Effector memory CD8-positive, alpha-beta T cell (primary cell): ENCODE measurements at regions not wholly inside any gene's neighbourhood (a gene's known extent, or its start where the extent isn't known, plus 50 kb on each side); places are given as distances from the start of the nearest gene placed in this dataset.

Experiments
- ATAC-seq: fragments of 150-1000 bp; cut with Tn5 transposase; replicated peaks from 2 replicates; pipeline ENCODE4 v1.10.0; 2021; ENCODE audit warnings: mild to moderate bottlenecking, moderate library complexity
- DNase-seq, 3 experiments: peaks; one replicate each; pipeline ENCODE4 v3.0.0; 2021
- H3K27ac Mint-ChIP-seq, 2 donors: one replicate each; pipeline ENCODE4 v1.8.0; 2022; ENCODE audit warnings: mild to moderate bottlenecking in 2 of 2, mixed read lengths in 2 of 2, moderate library complexity in 2 of 2
- H3K27me3 Mint-ChIP-seq, 2 donors: one replicate each; pipeline ENCODE4 v1.8.0; 2022; ENCODE audit warnings: mixed read lengths in 2 of 2
- H3K36me3 Mint-ChIP-seq: one replicate; pipeline ENCODE4 v1.8.0; 2022; ENCODE audit warnings: mild to moderate bottlenecking, moderate library complexity, mixed read lengths; ENCODE audit not compliant: insufficient read depth
- H3K4me1 Mint-ChIP-seq, 2 donors: one replicate each; pipeline ENCODE4 v1.8.0; 2022; ENCODE audit warnings: low read depth in 2 of 2, mixed read lengths in 2 of 2
- H3K4me3 Mint-ChIP-seq, 2 donors: one replicate each; pipeline ENCODE4 v1.8.0; 2022; ENCODE audit warnings: mild to moderate bottlenecking in 2 of 2, mixed read lengths in 2 of 2, moderate library complexity in 2 of 2
- H3K9me3 Mint-ChIP-seq, 2 donors: one replicate each; pipeline ENCODE4 v1.8.0; 2022; ENCODE audit warnings: mixed read lengths in 2 of 2

GRCh38 chr1:244224487-244225430 is 173.7 kb downstream of the ZBTB18 start:
- no peak overlapping the region for H3K4me3 Mint-ChIP-seq
- no peak for DNase-seq
- H3K36me3 Mint-ChIP-seq = no peaks in the 10 kb centered on the region
- H3K4me1 Mint-ChIP-seq = no peaks in the 10 kb centered on the region
- H3K27me3 Mint-ChIP-seq = peaks cover 40 to 61% of the 10 kb centered on the region in 2 donors
- H3K27ac Mint-ChIP-seq = no peak overlapping the region
- ATAC-seq = no peak
- no peaks in the 10 kb centered on the region for H3K9me3 Mint-ChIP-seq

- no peak for ATAC-seq
- Mint-ChIP-seq H3K27me3 (peaks cover 54 to 62% of the 10 kb centered on the region in 2 donors), H3K36me3 (no peaks in the 10 kb centered on the region), H3K4me3 (no peak overlapping the region), H3K4me1 (no peaks in the 10 kb centered on the region), H3K27ac (no peak overlapping the region), H3K9me3 (no peaks in the 10 kb centered on the region)
- no peak for DNase-seq
These were observed 175.4 kb downstream of the ZBTB18 start for GRCh38 chr1:244226435-244226834.

DNA sequence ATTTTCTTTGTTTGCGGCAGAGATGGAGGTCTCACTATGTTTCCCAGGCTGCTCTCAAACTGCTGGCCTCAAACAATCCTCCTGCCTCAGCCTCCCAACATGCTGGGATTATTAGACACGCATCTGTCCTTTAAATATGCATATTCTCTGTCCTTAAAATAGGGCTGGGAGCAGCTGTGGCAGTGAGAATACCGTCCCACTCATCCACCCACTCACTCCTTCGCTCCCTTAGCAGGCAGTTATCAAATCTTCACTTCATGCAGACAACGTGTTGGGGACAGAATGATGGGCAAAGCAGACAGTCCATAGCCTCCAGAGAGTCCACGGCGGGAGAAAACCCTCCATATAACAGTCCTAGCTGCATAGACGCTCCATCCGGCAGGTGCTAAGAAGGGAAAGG is 179.4 kb downstream of the ZBTB18 start:
- no peak overlapping the region for H3K27ac Mint-ChIP-seq
- H3K27me3 Mint-ChIP-seq = peaks cover 60 to 71% of the 10 kb centered on the region in 2 donors
- no peak for ATAC-seq
- H3K4me3 Mint-ChIP-seq = no peak overlapping the region
- H3K9me3 Mint-ChIP-seq = no peaks in the 10 kb centered on the region
- no peak for DNase-seq
- H3K4me1 Mint-ChIP-seq = no peaks in the 10 kb centered on the region
- H3K36me3 Mint-ChIP-seq = no peaks in the 10 kb centered on the region

DNA sequence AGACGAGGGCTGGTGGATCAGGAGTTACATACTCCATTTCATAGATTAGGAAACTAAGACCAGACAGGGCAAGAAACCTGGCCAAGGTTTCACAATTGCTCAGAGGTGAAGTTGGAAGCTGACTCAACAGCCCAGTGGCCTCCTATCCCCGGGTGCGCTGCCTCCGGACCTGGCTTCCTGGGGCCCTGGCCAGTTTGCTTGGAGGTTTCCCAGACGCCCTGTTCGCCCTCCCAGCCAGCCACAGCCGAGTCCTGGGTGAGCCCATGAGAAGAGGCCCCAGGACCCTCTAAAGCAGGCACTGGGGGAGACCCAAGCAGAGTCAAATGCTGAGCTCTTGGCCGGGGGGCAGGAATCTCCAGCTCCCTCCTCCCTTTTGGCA is 180.1 kb downstream of the ZBTB18 start:
- ATAC-seq (no peak), DNase-seq (no peak)
- Mint-ChIP-seq H3K36me3 (no peaks in the 10 kb centered on the region), H3K4me1 (no peaks in the 10 kb centered on the region), H3K27me3 (peaks cover 55 to 66% of the 10 kb centered on the region in 2 donors), H3K27ac (no peak overlapping the region), H3K9me3 (no peaks in the 10 kb centered on the region), H3K4me3 (no peak overlapping the region)

- H3K27me3 Mint-ChIP-seq = peaks cover 50 to 60% of the 10 kb centered on the region in 2 donors
These were observed 180.7 kb downstream of the ZBTB18 start for GRCh38 chr1:244231572-244232315.

DNA sequence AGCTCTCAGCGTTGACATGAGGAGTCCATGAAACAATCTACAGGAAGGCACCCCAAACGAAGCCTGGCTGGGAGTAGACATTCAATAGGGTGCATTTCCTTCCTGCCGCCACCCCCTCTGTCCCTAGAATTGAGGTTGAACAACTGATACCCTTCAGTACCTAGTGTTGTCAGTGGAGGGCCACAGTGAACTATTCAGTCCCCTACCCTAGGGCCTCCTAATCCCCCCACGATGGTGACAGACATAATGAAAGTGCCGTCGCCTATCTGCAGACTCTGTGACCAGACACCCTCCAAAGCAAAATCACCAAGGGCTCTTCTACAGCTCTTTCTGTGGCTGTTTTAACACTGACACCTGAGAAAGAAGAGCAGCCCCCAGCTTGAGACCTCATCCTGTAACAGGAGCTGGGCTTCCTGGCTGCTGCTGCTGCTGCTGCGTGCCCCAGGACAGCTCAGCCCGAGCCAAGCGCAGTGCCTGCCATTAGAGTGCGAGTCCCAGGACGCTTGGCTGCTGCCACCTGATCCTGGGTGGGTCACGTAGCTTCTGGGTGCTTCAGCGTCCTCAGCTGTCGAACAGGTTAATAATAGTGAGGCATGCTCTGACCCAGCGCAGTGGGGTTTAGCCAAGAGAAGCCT is 183.0 kb downstream of the ZBTB18 start:
- no peak overlapping the region for H3K4me3 Mint-ChIP-seq
- H3K4me1 Mint-ChIP-seq = no peaks in the 10 kb centered on the region
- ATAC-seq (no peak), DNase-seq (no peak)
- peaks cover 37 to 42% of the 10 kb centered on the region in 2 donors for H3K27me3 Mint-ChIP-seq
- no peaks in the 10 kb centered on the region for H3K9me3 Mint-ChIP-seq
- H3K27ac Mint-ChIP-seq = no peak overlapping the region
- no peaks in the 10 kb centered on the region for H3K36me3 Mint-ChIP-seq

More at GRCh38 chr1:244231572-244232315, 180.7 kb downstream of the ZBTB18 start:
- ATAC-seq (no peak), DNase-seq (no peak)
- Mint-ChIP-seq H3K4me1 (no peaks in the 10 kb centered on the region), H3K9me3 (no peaks in the 10 kb centered on the region), H3K27ac (no peak overlapping the region), H3K4me3 (no peak overlapping the region), H3K36me3 (no peaks in the 10 kb centered on the region)

GRCh38 chr1:244235157-244235556 is 184.1 kb downstream of the ZBTB18 start:
- Mint-ChIP-seq H3K27ac (no peak overlapping the region), H3K27me3 (peaks cover 28 to 35% of the 10 kb centered on the region in 2 donors), H3K9me3 (no peaks in the 10 kb centered on the region), H3K4me1 (no peaks in the 10 kb centered on the region), H3K4me3 (no peak overlapping the region), H3K36me3 (no peaks in the 10 kb centered on the region)
- no peak for DNase-seq
- ATAC-seq = no peak

DNA sequence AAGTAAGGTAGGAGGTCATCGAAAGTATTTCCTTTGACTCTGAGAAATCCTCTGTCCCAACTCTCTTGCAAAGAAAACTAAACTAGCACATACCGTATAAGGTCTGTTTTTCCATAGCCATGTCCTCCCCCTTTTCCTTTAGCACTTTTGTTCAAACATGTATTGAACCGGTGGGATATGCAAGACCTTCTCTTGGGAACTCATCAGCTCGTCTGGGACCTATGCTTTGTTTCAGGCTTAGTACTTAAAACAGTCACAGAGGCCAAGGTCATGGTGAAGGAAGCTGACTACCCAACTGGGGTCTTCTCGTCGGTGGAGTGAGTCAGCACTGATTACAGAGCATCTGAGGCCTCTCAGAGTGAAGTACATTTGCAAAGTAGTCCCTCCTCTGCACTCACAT is 185.0 kb downstream of the ZBTB18 start:
- Mint-ChIP-seq H3K36me3 (no peaks in the 10 kb centered on the region), H3K4me3 (no peak overlapping the region), H3K4me1 (no peaks in the 10 kb centered on the region), H3K27me3 (peaks cover 21 to 25% of the 10 kb centered on the region in 2 donors), H3K27ac (no peak overlapping the region), H3K9me3 (no peaks in the 10 kb centered on the region)
- ATAC-seq (no peak), DNase-seq (no peak)

DNA sequence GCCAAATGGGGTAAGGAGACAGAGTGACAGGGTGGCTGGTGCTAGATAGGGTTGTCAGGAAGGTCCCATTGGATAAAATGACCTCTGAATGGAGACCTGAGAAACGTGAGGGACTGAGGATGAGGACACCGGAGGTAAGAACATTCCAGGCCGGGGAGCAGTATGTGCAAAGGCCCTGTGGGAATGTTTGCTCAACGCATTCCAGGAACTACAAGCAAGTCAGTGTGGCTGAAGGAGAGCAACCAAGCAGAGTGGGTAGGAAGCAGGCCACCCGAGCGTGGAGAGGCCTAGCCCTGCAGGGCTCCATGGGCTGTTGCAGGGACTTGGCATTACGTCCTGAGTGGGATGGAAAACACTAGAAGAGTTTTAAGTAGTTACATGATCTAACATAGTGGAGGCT is 185.6 kb downstream of the ZBTB18 start:
- H3K4me3 Mint-ChIP-seq = no peak overlapping the region
- H3K9me3 Mint-ChIP-seq = no peaks in the 10 kb centered on the region
- no peaks in the 10 kb centered on the region for H3K4me1 Mint-ChIP-seq
- DNase-seq = no peak
- peaks cover 15 to 19% of the 10 kb centered on the region in 2 donors for H3K27me3 Mint-ChIP-seq
- no peak for ATAC-seq
- H3K36me3 Mint-ChIP-seq = no peaks in the 10 kb centered on the region
- no peak overlapping the region for H3K27ac Mint-ChIP-seq

GRCh38 chr1:244237445-244237844 is 186.4 kb downstream of the ZBTB18 start:
- Mint-ChIP-seq H3K9me3 (no peaks in the 10 kb centered on the region), H3K36me3 (no peaks in the 10 kb centered on the region), H3K4me1 (peaks cover 0 to 1% of the 10 kb centered on the region in 2 donors), H3K27me3 (peaks cover 10 to 13% of the 10 kb centered on the region in 2 donors), H3K4me3 (no peak overlapping the region), H3K27ac (no peak overlapping the region)
- DNase-seq (no peak), ATAC-seq (no peak)

GRCh38 chr1:244239261-244239770 is 188.2 kb downstream of the ZBTB18 start:
- Mint-ChIP-seq H3K9me3 (no peaks in the 10 kb centered on the region), H3K36me3 (no peaks in the 10 kb centered on the region), H3K4me1 (peaks cover 0 to 3% of the 10 kb centered on the region in 2 donors), H3K27ac (no peak overlapping the region), H3K27me3 (peaks cover 0 to 13% of the 10 kb centered on the region in 2 donors), H3K4me3 (no peak overlapping the region)
- no peak for ATAC-seq
- no peak for DNase-seq

DNA sequence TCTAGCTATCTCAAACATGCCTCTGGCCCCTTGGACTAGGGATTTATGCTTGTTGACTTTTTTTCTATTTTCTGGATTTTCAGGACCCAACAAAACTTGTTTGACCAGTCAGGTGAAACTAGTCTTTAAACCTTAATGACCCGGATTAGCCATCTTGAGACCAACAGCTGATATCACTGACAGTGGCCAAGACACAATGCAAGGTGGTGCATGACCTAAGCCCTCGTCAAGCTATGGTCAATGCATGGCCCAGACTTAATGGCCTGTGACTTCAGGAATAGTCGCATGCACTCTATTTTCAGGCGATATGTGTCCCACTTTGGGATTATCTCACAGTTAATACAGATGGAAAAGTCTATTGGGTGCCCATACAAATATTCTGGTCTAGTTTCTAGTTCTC is 190.4 kb downstream of the ZBTB18 start:
- H3K36me3 Mint-ChIP-seq = no peaks in the 10 kb centered on the region
- no peak for ATAC-seq
- peaks cover 0 to 3% of the 10 kb centered on the region in 2 donors for H3K4me1 Mint-ChIP-seq
- DNase-seq = no peak
- H3K4me3 Mint-ChIP-seq = no peak overlapping the region
- H3K27ac Mint-ChIP-seq = no peak overlapping the region
- peaks cover 0 to 13% of the 10 kb centered on the region in 2 donors for H3K27me3 Mint-ChIP-seq
- H3K9me3 Mint-ChIP-seq = no peaks in the 10 kb centered on the region

- H3K36me3 Mint-ChIP-seq = no peaks in the 10 kb centered on the region
- H3K4me1 Mint-ChIP-seq = peaks cover 0 to 3% of the 10 kb centered on the region in 2 donors
- peaks cover 0 to 13% of the 10 kb centered on the region in 2 donors for H3K27me3 Mint-ChIP-seq
- no peak for DNase-seq
- H3K4me3 Mint-ChIP-seq = no peak overlapping the region
- ATAC-seq = no peak
- no peaks in the 10 kb centered on the region for H3K9me3 Mint-ChIP-seq
- H3K27ac Mint-ChIP-seq = no peak overlapping the region
These were observed 191.4 kb downstream of the ZBTB18 start for GRCh38 chr1:244242446-244242845.
